Gastrocnemius medialis (tissue), 4 donors: ENCODE measurements at regions not wholly inside any gene's neighbourhood (a gene's known extent, or its start where the extent isn't known, plus 50 kb on each side); places are given as distances from the start of the nearest gene placed in this dataset.

Source experiments
- ATAC-seq, 2 donors: fragments of 150-250 bp; one replicate each; pipeline ENCODE4 v1.9.1; 2016
- DNase-seq, 2 donors: peaks; one replicate each; pipeline ENCODE4 v3.0.0-alpha.2; 2019
- H3K27ac ChIP-seq, 4 donors: fragments of 200-600 bp; sonication (generic); 1 replicate in 1 of 4; 2 replicates in 3 of 4; pipeline ENCODE4 v1.5.1; 2016 to 2018; ENCODE audit warnings: mild to moderate bottlenecking in 2 of 4, moderate library complexity in 1 of 4
- H3K27me3 ChIP-seq, 3 donors: fragments of 200-600 bp; sonication (generic) in 2 of 3; 1 replicate in 1 of 3; 2 replicates in 2 of 3; pipeline versions ENCODE4 v1.5.1 to v1.6.0; 2016 to 2019; ENCODE audit warnings: mild to moderate bottlenecking in 1 of 3, moderate library complexity in 1 of 3
- H3K36me3 ChIP-seq, 2 donors: fragments of 200-600 bp; sonication (generic) in 1 of 2; one replicate each; pipeline ENCODE4 v1.5.1; 2017 to 2018
- H3K4me1 ChIP-seq, 2 donors: fragments of 200-600 bp; sonication (generic) in 1 of 2; one replicate each; pipeline ENCODE4 v1.5.1; 2016 to 2017; ENCODE audit warnings: mild to moderate bottlenecking in 2 of 2
- H3K4me3 ChIP-seq, 4 donors: fragments of 200-600 bp; sonication (generic) in 3 of 4; 1 replicate in 1 of 4; 2 replicates in 3 of 4; pipeline ENCODE4 v1.5.1; 2016 to 2019; ENCODE audit warnings: mild to moderate bottlenecking in 2 of 4
- H3K9me3 ChIP-seq, 3 donors: fragments of 200-600 bp; sonication (generic) in 2 of 3; 1 replicate in 1 of 3; 2 replicates in 2 of 3; pipeline ENCODE4 v1.5.1; 2016 to 2019
- POLR2A ChIP-seq, 2 donors: fragments of 450-650 bp; IDR thresholded peaks; one replicate each; pipeline ENCODE4 v1.6.1; 2017; ENCODE audit warnings: antibody characterized with exemption in 2 of 2, mild to moderate bottlenecking in 2 of 2, moderate library complexity in 2 of 2
- in situ Hi-C, 4 donors: fragments of 200-750 bp; cut with MboI; loops; one replicate each; pipeline versions ENCODE4 v1.15.0 to v1.8.0; 2017; ENCODE audit warnings: low sequenced_read_pairs in 4 of 4
- intact Hi-C: fragments of 100-400 bp; cut with DNase I; formaldehyde crosslinking; loops from one replicate; pipeline ENCODE4 v1.15.1; 2023; ENCODE audit warnings: low total_unique reads
- TF ChIP-seq, protein P1 (sequence below), 5 experiments: fragments of 450-650 bp in 3 of 5; fragments of 200-600 bp in 2 of 5; sonication (generic) in 2 of 5; IDR thresholded peaks in 4 of 5; conservative IDR thresholded peaks in 1 of 5; 1 replicate in 4 of 5; 2 replicates in 1 of 5; pipeline ENCODE4 v1.5.1; 2016 to 2019; ENCODE audit warnings: antibody characterized with exemption in 5 of 5, mild to moderate bottlenecking in 3 of 5, moderate library complexity in 3 of 5

DNA sequence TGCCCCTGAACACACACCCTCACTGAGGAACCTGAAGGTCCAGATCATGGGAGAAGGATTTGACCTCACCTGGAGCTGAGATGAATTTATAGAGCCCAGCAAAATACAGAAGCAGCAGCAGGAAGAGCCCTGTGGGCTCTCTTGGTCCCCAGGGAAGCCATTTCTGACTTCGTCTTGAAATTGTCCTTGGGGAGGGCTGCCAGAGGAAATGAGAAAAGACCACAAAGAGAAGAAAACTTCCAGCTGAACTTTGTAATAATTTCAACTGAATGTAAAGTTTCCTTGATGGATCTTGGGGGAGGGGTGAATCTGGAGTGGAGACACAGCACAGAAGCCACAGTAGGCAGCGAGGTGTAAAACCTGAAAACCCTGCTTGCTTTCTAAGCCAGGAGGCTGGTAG, 500.9 kb upstream of the NXPH2 start:
- intact Hi-C loops, result no loop called here
- no peak for ATAC-seq
- no peak for DNase-seq

DNA sequence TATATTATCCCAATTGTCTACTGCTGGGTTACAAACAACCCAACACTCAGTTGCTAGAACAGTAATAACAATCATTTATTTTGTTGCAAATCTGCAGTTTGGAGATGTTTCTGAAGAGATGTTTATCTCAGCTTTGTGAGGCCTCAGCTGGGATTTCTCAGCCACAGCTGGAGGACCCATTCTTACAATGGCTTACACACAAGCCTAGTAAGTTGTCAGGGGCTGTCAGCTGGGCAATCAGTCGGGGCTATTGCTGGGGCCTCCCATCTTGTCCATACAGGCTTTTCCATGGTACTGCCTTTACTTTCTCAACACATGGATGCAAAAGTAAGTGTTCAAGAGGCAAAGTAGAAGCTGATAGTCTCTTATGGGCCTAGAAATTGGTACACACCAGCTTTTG, 491.7 kb upstream of the NXPH2 start:
- Histone ChIP-seq H3K27ac (no peak overlapping the region), H3K4me3 (no peak overlapping the region), H3K27me3 (no peaks in the 10 kb centered on the region), H3K4me1 (no peaks in the 10 kb centered on the region), H3K9me3 (no peaks in the 10 kb centered on the region), H3K36me3 (no peaks in the 10 kb centered on the region)
- no peak for TF ChIP-seq POLR2A (IDR thresholded peaks at IDR 0.05)
- TF ChIP-seq, protein P1, sequence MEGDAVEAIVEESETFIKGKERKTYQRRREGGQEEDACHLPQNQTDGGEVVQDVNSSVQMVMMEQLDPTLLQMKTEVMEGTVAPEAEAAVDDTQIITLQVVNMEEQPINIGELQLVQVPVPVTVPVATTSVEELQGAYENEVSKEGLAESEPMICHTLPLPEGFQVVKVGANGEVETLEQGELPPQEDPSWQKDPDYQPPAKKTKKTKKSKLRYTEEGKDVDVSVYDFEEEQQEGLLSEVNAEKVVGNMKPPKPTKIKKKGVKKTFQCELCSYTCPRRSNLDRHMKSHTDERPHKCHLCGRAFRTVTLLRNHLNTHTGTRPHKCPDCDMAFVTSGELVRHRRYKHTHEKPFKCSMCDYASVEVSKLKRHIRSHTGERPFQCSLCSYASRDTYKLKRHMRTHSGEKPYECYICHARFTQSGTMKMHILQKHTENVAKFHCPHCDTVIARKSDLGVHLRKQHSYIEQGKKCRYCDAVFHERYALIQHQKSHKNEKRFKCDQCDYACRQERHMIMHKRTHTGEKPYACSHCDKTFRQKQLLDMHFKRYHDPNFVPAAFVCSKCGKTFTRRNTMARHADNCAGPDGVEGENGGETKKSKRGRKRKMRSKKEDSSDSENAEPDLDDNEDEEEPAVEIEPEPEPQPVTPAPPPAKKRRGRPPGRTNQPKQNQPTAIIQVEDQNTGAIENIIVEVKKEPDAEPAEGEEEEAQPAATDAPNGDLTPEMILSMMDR (IDR thresholded peaks at IDR 0.05 in 4 of 5, conservative IDR thresholded peaks at IDR 0.05 in 1 of 5), result no peak
- in situ Hi-C loops (no loop called here), intact Hi-C loops (no loop called here)
- DNase-seq (no peak), ATAC-seq (no peak)

More for the DNA sequence above, 500.9 kb upstream of the NXPH2 start:
- Histone ChIP-seq H3K36me3 (no peaks in the 10 kb centered on the region), H3K9me3 (no peaks in the 10 kb centered on the region), H3K27ac (no peak overlapping the region), H3K27me3 (no peaks in the 10 kb centered on the region), H3K4me3 (no peak overlapping the region), H3K4me1 (no peaks in the 10 kb centered on the region)
- TF ChIP-seq POLR2A (IDR thresholded peaks at IDR 0.05), result no peak
- TF ChIP-seq, protein P1 (IDR thresholded peaks at IDR 0.05 in 4 of 5, conservative IDR thresholded peaks at IDR 0.05 in 1 of 5), result no peak
- in situ Hi-C loops, result no loop called here

DNA sequence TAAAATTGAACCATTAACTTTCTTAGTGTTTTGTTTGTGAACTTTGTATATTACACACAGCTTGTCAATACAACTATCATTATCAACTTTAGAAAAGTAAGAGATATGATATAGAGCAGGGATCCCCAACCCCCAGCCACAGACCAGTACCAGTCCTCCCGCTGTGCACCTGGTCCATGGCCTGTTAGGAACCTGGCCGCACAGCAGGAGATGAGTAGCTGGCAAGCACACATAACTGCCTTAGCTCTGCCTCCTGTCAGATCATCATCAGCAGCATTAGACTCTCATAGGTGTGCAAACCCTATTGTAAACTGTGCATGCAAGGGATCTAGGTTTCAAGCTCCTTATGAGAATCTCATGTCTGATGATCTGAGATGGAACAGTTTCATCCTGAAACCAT, 491.0 kb upstream of the NXPH2 start:
- intact Hi-C loops, result no loop called here
- TF ChIP-seq POLR2A (IDR thresholded peaks at IDR 0.05), result no peak
- TF ChIP-seq, protein P1 (IDR thresholded peaks at IDR 0.05 in 4 of 5, conservative IDR thresholded peaks at IDR 0.05 in 1 of 5), result no peak
- H3K4me3 ChIP-seq, result no peak overlapping the region
- in situ Hi-C loops, result no loop called here
- no peaks in the 10 kb centered on the region for H3K27me3 ChIP-seq
- no peak overlapping the region for H3K27ac ChIP-seq
- DNase-seq (no peak), ATAC-seq (no peak)
- H3K36me3 ChIP-seq, result no peaks in the 10 kb centered on the region
- no peaks in the 10 kb centered on the region for H3K4me1 ChIP-seq
- no peaks in the 10 kb centered on the region for H3K9me3 ChIP-seq

DNA sequence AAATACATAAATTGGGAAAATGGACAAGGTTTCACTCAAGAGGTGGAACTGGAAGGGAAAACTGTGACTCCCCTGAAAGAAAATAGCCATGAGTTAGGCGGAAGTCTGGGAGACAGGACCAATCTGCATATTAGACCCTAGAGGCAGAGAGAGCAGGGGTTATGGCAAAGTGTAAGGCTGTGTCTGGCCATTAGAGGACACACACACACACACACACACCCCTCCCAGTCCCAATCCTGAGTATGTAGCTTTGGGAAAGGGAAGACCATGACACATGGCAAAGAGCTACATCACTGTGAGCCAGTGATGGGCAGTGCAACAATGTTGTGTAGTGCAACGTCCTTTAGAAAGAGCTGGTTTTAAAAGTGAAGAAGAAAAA, 479.9 kb upstream of the NXPH2 start:
- in situ Hi-C loops, result no loop called here
- Histone ChIP-seq H3K36me3 (no peaks in the 10 kb centered on the region), H3K27me3 (no peaks in the 10 kb centered on the region), H3K4me1 (no peaks in the 10 kb centered on the region), H3K4me3 (no peak overlapping the region), H3K9me3 (no peaks in the 10 kb centered on the region), H3K27ac (no peak overlapping the region)
- no peak for ATAC-seq
- TF ChIP-seq POLR2A (IDR thresholded peaks at IDR 0.05), result no peak
- TF ChIP-seq, protein P1 (IDR thresholded peaks at IDR 0.05 in 4 of 5, conservative IDR thresholded peaks at IDR 0.05 in 1 of 5), result no peak
- DNase-seq, result no peak
- intact Hi-C loops, result no loop called here

DNA sequence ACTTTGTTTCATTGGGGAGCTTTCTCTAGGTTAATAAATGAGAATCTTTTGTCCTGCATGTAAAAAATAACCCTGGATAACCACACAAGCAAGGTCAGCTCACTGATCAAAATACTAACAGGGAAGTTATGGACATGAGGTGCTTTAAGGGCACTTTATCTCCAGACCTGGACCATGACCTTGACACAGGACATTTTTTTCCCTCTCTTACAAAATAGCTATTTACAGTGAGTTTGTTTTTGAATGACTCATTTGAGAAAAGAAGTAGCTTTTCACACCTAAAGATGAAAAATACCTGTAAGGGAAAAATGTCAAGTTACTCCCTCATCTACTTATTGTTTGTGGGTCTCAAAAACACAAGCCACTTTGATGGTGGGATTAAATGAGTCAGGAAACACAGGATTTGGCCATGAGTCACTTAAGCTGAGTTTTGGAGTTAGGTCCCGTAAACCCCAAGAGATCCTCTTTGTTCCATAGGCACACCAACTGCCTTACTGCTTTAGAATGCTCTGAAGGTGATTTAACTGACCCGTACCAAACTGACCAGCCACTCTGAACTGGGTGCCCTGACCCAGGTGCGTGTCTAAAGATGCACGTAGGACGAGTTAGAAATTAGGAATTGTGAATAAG, 479.3 kb upstream of the NXPH2 start:
- no peak for DNase-seq
- Histone ChIP-seq H3K9me3 (no peaks in the 10 kb centered on the region), H3K27ac (no peak overlapping the region), H3K4me3 (no peak overlapping the region), H3K36me3 (no peaks in the 10 kb centered on the region), H3K27me3 (no peaks in the 10 kb centered on the region), H3K4me1 (no peaks in the 10 kb centered on the region)
- intact Hi-C loops, result no loop called here
- TF ChIP-seq POLR2A (IDR thresholded peaks at IDR 0.05), result no peak
- TF ChIP-seq, protein P1 (IDR thresholded peaks at IDR 0.05 in 4 of 5, conservative IDR thresholded peaks at IDR 0.05 in 1 of 5), result no peak
- in situ Hi-C loops, result no loop called here
- no peak for ATAC-seq
